Upper lobe of left lung (tissue), 6 donors: ENCODE measurements at regions not wholly inside any gene's neighbourhood (a gene's known extent, or its start where the extent isn't known, plus 50 kb on each side); places are given as distances from the start of the nearest gene placed in this dataset.
A peak's percentile ranks its signal among the peaks of the same experiment; 100 is the strongest.

Source experiments
- ATAC-seq, 2 donors: fragments of 200-7000 bp; cut with Tn5 transposase; one replicate each; pipeline ENCODE4 v1.9.1; 2022; ENCODE audit warnings: mild to moderate bottlenecking in 2 of 2, moderate library complexity in 2 of 2; ENCODE audit not compliant: low FRiP score in 2 of 2
- DNase-seq, 2 donors: peaks; one replicate each; pipeline ENCODE4 v3.0.0-alpha.2; 2019 to 2020
- H3K27ac ChIP-seq, 4 donors: fragments of 200-600 bp; sonication (generic); one replicate each; pipeline ENCODE4 v1.5.1; 2016 to 2019
- H3K27me3 ChIP-seq, 4 donors: fragments of 200-600 bp; sonication (generic); one replicate each; pipeline ENCODE4 v1.5.1; 2017 to 2019
- H3K36me3 ChIP-seq, 4 donors: fragments of 200-600 bp; sonication (generic); one replicate each; pipeline ENCODE4 v1.5.1; 2016 to 2019
- H3K4me1 ChIP-seq, 4 donors: fragments of 200-600 bp; sonication (generic); one replicate each; pipeline ENCODE4 v1.5.1; 2018 to 2019
- H3K4me3 ChIP-seq, 4 donors: fragments of 200-600 bp; sonication (generic); one replicate each; pipeline ENCODE4 v1.5.1; 2017 to 2019; ENCODE audit warnings: mild to moderate bottlenecking in 2 of 4, moderate library complexity in 1 of 4
- H3K9me3 ChIP-seq, 4 donors: fragments of 200-600 bp; sonication (generic); one replicate each; pipeline ENCODE4 v1.5.1; 2018 to 2019
- CTCF ChIP-seq, 6 experiments: fragments of 450-650 bp in 4 of 6; fragments of 200-600 bp in 2 of 6; sonication (generic) in 2 of 6; IDR thresholded peaks; one replicate each; pipeline ENCODE4 v1.5.1; 2016 to 2019; ENCODE audit warnings: antibody characterized with exemption in 6 of 6
- EP300 ChIP-seq, 4 donors: sonication (generic); formaldehyde crosslinking; IDR thresholded peaks; one replicate each; pipeline ENCODE4 v1.5.1; 2017; ENCODE audit warnings: antibody characterized with exemption in 4 of 4, control low read depth in 2 of 4
- POLR2A ChIP-seq, 4 donors: fragments of 450-650 bp; IDR thresholded peaks; one replicate each; pipeline ENCODE4 v1.5.1; 2016 to 2017; ENCODE audit warnings: antibody characterized with exemption in 4 of 4, mild to moderate bottlenecking in 2 of 4
- POLR2AphosphoS5 ChIP-seq, 2 donors: sonication (generic); formaldehyde crosslinking; IDR thresholded peaks; one replicate each; pipeline ENCODE4 v1.5.1; 2017; ENCODE audit warnings: antibody characterized with exemption in 2 of 2
- WGBS, 2 donors: methylation state at CpG; one replicate each; pipeline ENCODE4 v1.1.5; 2017 to 2018; 5-methylcytosine and 5-hydroxymethylcytosine counted together
- donor health status: DM: no; HTN: no; CAD: no; lungs with moderate emphysema.
- donor health status: DM: no; HTN: yes; CAD: no; lungs with severe emphysema.

DNA sequence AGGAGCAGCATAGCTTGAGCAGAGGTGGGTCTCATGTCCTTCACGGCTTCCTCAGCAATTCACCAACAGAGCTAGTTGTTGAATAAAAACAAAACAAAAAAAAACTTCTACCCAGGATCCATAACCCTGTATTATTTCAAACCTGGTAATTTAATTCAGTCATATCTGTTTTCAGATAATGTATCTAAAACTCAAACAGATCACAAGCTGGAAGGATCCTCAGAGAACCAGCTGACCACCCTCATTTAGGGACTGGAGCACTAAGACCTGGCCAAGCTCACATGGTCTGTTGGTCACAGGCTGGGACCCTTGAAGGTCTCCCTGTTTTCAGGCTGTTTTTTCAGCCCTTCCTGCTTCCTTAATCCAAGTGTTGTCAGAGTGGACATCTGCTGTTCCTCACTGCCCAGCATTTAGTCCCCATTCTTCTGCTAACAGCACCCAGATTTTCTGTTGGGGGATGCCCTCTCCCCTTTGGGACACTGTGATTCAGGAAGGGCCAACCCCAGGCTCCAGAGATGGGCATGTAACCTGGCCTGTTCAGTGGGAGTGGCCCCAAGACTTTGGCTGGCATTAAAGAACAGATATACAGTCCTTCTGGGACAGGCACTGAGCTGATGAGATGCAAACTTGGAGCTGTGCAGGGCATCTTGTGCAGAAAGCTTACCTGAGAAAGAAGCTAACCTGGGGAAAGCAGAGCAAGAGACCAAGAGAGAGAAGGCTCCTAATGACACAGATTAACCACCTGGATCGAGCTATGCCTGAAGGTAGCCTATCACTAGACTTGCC lies 78.8 kb upstream of the SPATA12 start:
- Histone ChIP-seq H3K27me3 (no peaks in the 10 kb centered on the region), H3K36me3 (no peaks in the 10 kb centered on the region), H3K27ac (peak overlapping the region in 1 of 4 donors; percentile 36), H3K9me3 (no peaks in the 10 kb centered on the region), H3K4me3 (no peak overlapping the region), H3K4me1 (peaks cover 3 to 17% (median 10%) of the 10 kb centered on the region in 4 donors)
- WGBS, 2 donors: 62 to 94% methylated on average over 2 of the region's 2 CpGs
- ATAC-seq (no peak), DNase-seq (no peak)
- TF ChIP-seq CTCF (IDR thresholded peaks at IDR 0.05): no peak
- no peak for TF ChIP-seq POLR2A (IDR thresholded peaks at IDR 0.05)
- TF ChIP-seq POLR2AphosphoS5 (IDR thresholded peaks at IDR 0.05): no peak
- TF ChIP-seq EP300 (IDR thresholded peaks at IDR 0.05): no peak

DNA sequence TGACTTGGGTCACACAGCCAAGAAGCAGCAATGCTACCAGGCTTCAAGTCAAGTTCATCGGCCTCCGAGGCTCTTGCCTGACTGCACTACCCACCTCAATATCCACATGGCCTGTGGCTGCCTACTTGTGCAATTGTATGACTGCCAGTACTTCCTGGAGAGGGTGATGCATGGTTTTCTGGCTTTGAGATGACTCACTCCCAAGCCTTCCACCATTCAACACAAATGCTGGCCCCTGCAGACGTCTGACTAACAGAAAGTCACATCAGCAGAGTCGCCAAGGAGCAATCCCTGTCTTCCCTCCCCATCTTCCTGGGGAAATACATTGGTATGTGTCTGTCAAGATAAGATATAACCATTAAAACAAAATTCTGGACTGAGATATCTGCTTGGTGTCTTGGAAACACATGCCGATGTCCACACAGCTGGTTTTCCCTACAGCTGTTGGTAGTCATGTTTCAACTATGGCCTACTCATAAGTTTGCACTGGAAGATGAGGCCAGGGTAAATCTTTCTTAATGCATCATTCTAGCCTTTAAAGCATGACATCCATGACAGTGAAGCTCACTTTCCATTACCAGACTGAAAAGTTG lies 79.6 kb upstream of the SPATA12 start:
- peak; percentile 70 to 89 for ATAC-seq
- no peaks in the 10 kb centered on the region for H3K27me3 ChIP-seq
- WGBS, 2 donors: 50 to 63% methylated on average over 3 to 5 of the region's 5 CpGs
- no peak overlapping the region for H3K4me3 ChIP-seq
- DNase-seq: peak in 1 of 2 donors; percentile 72
- H3K36me3 ChIP-seq: no peaks in the 10 kb centered on the region
- peaks cover 3 to 17% (median 10%) of the 10 kb centered on the region in 4 donors for H3K4me1 ChIP-seq
- H3K9me3 ChIP-seq: no peaks in the 10 kb centered on the region
- TF ChIP-seq POLR2AphosphoS5 (IDR thresholded peaks at IDR 0.05) (peak; percentile 58 to 82), EP300 (IDR thresholded peaks at IDR 0.05) (peak in 1 of 4 donors; percentile 18), POLR2A (IDR thresholded peaks at IDR 0.05) (no peak), CTCF (IDR thresholded peaks at IDR 0.05) (no peak)
- peak overlapping the region in 1 of 4 donors; percentile 36 for H3K27ac ChIP-seq

- no peaks in the 10 kb centered on the region for H3K9me3 ChIP-seq
- no peak overlapping the region for H3K4me3 ChIP-seq
- DNase-seq (no peak), ATAC-seq (no peak)
- H3K27me3 ChIP-seq: no peaks in the 10 kb centered on the region
- 90 to 92% methylated on average over 5 of the region's 5 CpGs for WGBS, 2 donors
- no peaks in the 10 kb centered on the region for H3K36me3 ChIP-seq
- TF ChIP-seq EP300 (IDR thresholded peaks at IDR 0.05): no peak
- no peak for TF ChIP-seq POLR2AphosphoS5 (IDR thresholded peaks at IDR 0.05)
- TF ChIP-seq POLR2A (IDR thresholded peaks at IDR 0.05): no peak
- no peak for TF ChIP-seq CTCF (IDR thresholded peaks at IDR 0.05)
- no peak overlapping the region for H3K27ac ChIP-seq
- peaks cover 3 to 17% (median 10%) of the 10 kb centered on the region in 4 donors for H3K4me1 ChIP-seq
Observed at GRCh38 chr3:56980243-56980642, 80.2 kb upstream of the SPATA12 start.

GRCh38 chr3:56979791-56980190 lies 80.7 kb upstream of the SPATA12 start:
- ATAC-seq (no peak), DNase-seq (no peak)
- WGBS, 2 donors: 87 to 91% methylated on average over 6 of the region's 6 CpGs
- H3K4me1 ChIP-seq: peaks cover 3 to 17% (median 10%) of the 10 kb centered on the region in 4 donors
- H3K4me3 ChIP-seq: no peak overlapping the region
- no peak overlapping the region for H3K27ac ChIP-seq
- TF ChIP-seq POLR2AphosphoS5 (IDR thresholded peaks at IDR 0.05): no peak
- TF ChIP-seq CTCF (IDR thresholded peaks at IDR 0.05): no peak
- TF ChIP-seq EP300 (IDR thresholded peaks at IDR 0.05): no peak
- no peak for TF ChIP-seq POLR2A (IDR thresholded peaks at IDR 0.05)
- no peaks in the 10 kb centered on the region for H3K27me3 ChIP-seq
- H3K9me3 ChIP-seq: no peaks in the 10 kb centered on the region
- H3K36me3 ChIP-seq: no peaks in the 10 kb centered on the region
